Hypothalamus (tissue), 51 donors: ENCODE measurements at regions not wholly inside any gene's neighbourhood (a gene's known extent, or its start where the extent isn't known, plus 50 kb on each side); places are given as distances from the start of the nearest gene placed in this dataset.
"Not testable (repeated sequence)": the region's sequence is repeated elsewhere in the genome, so short reads cannot be mapped to it uniquely, and the experiment has no call there.

Experiments
- DNase-seq, 51 donors: peaks; one replicate each; lab custom pipeline; 2025; lab: John Stamatoyannopoulos, UW

- no peak for DNase-seq
Observed at GRCh38 chr4:175033162-175033561, 115.0 kb downstream of the ADAM29 start.

GRCh38 chr4:175034007-175034406 lies 115.8 kb downstream of the ADAM29 start:
- no peak for DNase-seq

DNA sequence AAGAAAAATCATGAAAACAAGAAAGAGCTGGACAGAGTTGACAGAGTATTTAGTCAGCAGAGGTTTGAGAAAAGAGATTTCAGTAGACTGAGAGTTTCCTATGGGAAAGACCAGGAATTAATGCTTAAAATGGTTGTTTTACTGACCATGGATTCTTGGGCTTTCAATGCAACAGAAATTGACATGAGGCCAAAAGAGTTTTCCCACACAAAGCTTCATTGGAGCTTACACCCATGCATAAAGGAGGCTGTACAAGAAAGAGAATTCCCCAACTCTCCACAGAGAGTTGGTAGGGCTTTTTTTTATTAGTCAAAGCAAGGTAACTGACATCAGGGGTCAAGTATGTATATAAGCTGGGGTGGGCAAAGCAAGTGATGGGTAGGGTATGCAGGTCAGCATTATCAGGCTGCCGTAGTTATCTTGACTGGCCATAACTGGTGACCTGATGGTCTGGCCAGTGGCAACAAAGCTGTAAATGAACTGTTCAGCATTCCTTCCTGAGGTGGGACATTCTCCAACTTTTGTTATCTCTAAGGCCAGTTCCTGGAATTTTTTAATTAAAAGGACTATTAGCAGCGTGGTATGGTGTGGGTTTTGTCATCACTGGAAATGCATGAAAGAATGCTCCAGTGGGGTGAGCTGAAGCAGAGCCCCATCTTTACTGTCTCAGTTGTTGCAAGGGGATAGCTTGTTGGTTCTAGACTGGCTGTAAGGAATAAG lies 117.0 kb downstream of the ADAM29 start:
- DNase-seq = no peak

GRCh38 chr4:175035905-175036304 lies 117.7 kb downstream of the ADAM29 start:
- no peak for DNase-seq

GRCh38 chr4:175048111-175048784 lies 130.1 kb downstream of the ADAM29 start:
- no peak for DNase-seq

DNA sequence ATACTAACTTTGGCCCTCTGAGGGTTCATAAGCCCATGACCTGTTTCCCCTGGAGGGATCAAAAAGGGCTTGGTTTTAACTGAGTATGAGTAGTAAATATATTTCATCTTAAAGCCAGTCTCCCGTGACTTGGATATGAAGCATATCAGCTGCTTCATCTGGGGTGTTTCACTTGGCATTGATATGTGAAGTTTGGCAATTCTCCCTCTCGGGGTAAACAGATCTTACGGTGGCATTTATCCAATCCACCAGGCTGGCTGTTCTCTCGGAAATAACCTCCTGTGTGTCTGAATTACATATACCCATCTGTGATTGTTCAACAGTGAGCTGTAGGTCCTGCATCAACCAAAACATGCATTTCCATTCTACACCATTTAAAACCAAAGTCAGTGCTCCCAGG lies 130.7 kb downstream of the ADAM29 start:
- DNase-seq = no peak

GRCh38 chr4:175051974-175052373 lies 133.8 kb downstream of the ADAM29 start:
- no peak for DNase-seq

GRCh38 chr4:175054980-175055379 lies 136.8 kb downstream of the ADAM29 start:
- DNase-seq = no peak

DNA sequence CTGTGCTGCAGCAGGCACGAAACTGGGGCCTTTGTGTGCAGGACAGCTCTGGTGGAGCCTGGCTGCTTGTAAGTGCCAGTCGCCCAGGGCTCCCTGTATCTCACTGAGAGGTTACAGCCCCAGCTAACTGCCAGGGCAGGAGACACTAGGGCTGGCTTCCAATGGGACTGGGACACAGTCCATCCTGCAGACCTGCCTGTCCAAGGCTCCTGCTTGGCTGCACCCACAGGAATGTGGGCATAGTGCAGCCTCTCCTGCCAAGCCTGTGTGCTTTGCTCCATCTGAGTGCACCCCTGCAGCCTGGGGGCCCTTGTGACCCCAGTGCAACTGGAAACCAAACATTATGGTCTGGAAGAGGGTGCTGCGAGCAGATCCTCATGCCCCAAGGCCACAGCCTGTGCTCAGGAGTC lies 144.0 kb downstream of the ADAM29 start:
- DNase-seq = no peak

DNA sequence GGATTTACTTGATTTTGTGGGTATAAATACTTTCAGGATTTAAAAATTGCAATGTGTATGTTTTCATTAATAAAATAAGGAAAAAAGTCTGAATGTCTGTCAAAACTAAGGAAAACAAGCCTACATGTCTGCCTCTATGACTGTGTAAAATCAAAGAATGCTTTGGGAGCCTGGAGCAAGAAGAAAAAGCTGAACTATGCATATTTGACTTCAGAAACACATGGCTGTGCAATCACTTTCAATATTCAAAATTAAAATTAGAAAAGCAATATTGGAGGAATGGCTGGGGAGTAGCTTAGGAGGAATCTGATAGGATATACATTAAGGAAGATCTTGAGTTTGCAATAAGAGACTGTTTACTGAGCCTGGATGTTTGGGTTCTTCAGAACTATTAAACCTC lies 147.1 kb downstream of the ADAM29 start:
- no peak for DNase-seq

DNA sequence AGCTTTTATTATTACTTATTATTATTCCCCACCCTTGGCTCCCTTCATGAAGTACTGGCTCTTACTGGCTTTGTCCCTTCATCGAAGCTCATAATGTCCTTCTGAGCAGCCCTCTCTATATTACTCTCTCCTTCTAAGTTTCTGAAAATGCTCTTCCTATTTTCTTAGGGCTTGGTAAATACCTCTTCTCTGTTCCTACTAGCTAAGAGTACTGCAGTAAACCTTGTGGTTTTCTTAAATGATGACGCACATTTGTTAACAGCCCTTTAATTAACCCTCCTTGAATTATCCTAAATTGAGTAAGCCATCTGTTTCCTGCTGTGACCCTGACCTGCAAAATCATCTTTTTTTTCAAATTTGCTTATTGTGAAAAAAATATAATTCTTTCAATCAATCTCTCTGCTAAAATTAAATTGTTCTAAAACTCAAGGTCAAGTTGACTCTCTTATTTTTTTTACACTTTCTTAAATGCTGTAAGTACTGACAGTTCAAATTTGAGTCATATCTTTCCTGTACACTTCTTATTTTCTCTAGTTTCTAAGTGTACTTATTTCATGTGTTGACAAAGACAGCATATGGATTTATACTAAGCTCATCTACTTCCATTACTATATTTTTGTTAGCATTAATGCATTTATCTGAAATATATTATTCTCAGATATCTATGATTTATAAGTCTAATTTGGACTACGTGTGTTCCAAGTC lies 148.9 kb downstream of the ADAM29 start:
- no peak for DNase-seq

GRCh38 chr4:175068266-175068665 lies 150.1 kb downstream of the ADAM29 start:
- no peak for DNase-seq

- no peak for DNase-seq
Observed at GRCh38 chr4:175070444-175070843, 152.3 kb downstream of the ADAM29 start.

GRCh38 chr4:175071123-175071522 lies 153.0 kb downstream of the ADAM29 start:
- no peak for DNase-seq

DNA sequence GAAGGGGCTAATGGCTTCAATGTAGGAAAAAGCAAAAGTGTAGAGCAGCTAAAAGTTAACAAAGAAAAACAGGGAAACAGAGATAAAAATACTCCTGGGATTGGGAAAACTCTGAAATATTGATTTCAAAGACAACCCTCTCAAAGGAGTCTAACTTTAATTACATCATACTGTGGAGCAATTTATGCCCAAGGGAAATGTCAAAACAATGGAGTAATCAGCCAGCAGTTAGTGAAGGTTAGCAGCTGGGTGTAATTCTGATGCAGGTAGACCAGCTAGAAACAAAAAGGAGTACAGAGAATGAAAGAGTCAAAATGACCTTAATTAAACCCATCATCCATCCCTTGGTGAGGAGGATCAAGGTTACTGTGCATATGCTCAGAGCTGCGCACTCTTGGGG lies 169.0 kb downstream of the ADAM29 start:
- DNase-seq = no peak

GRCh38 chr4:175090116-175090515 lies 172.0 kb downstream of the ADAM29 start:
- no peak for DNase-seq

- DNase-seq = no peak
Observed at GRCh38 chr4:175091649-175092048, 173.5 kb downstream of the ADAM29 start.

GRCh38 chr4:175092114-175092513 lies 174.0 kb downstream of the ADAM29 start:
- DNase-seq = no peak

DNA sequence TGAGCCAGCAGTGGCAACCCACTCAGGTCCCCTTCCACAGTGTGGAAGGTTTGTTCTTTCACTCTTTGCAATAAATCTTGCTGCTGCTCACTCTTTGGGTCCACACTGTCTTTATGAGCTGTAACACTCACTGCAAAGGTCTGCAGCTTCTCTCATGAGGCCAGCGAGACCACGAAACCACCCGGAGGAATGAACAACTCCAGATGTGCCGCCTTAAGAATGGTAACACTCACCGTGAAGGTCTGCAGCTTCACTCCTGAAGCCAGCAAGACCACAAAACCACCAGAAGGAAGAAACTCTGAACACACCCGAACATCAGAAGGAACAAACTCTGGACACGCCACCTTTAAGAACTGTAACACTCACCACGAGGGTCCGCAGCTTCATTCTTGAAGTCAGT lies 174.9 kb downstream of the ADAM29 start:
- DNase-seq = not testable (repeated sequence)

DNA sequence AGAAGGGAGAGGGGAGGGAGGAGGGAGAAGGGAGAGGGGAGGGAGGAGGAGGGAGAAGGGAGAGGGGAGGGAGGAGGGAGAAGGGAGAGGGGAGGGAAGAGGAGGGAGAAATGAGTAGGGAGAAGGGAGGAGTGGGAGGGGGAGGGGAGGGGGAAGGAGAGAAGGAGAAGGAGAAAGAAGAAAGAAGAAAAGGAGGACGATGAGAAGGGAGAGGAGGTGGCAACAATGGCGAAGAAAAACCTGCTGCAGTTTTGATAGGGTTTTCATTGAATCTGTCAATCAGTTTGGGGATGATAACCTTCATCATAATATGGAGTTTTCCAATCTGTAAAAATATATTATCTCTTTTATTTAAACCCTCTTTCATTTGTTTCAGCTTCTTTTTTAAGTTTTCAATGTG lies 185.2 kb downstream of the ADAM29 start:
- no peak for DNase-seq

- no peak for DNase-seq
Observed at GRCh38 chr4:175106301-175106700, 188.1 kb downstream of the ADAM29 start.

- DNase-seq = no peak
Observed at GRCh38 chr4:175109933-175110332, 191.8 kb downstream of the ADAM29 start.
